ENCODE measurements at regions not wholly inside any gene's neighbourhood (a gene's known extent, or its start where the extent isn't known, plus 50 kb on each side); places are given as distances from the start of the nearest gene placed in this dataset.
A peak's percentile ranks its signal among the peaks of the same experiment; 100 is the strongest.

- intact Hi-C loops (cut with micrococcal nuclease): no loop called here
- Histone ChIP-seq H3K4me1 (no peaks in the 10 kb centered on the region), H3K27me3 (ENCODE audit: low read depth) (no peaks in the 10 kb centered on the region), H3K36me3 (no peaks in the 10 kb centered on the region), H3K9me3 (replicated peaks) (no peaks in the 10 kb centered on the region), H3K27ac (replicated peaks) (no peak overlapping the region), H3K4me3 (no peak overlapping the region)
- no peak for DNase-seq
- no peak for TF ChIP-seq CTCF (IDR thresholded peaks at IDR 0.05; ENCODE audit: borderline replicate concordance)
Measured at GRCh38 chr4:129565214-129565613, 469.3 kb downstream of the C4orf33 start.

GRCh38 chr4:129570326-129570725, 474.4 kb downstream of the C4orf33 start:
- Histone ChIP-seq H3K27me3 (ENCODE audit: low read depth) (no peaks in the 10 kb centered on the region), H3K9me3 (replicated peaks) (peaks cover 7% of the 10 kb centered on the region), H3K4me1 (no peaks in the 10 kb centered on the region), H3K27ac (replicated peaks) (no peak overlapping the region), H3K36me3 (no peaks in the 10 kb centered on the region), H3K4me3 (no peak overlapping the region)
- DNase-seq: no peak
- TF ChIP-seq CTCF (IDR thresholded peaks at IDR 0.05; ENCODE audit: borderline replicate concordance): no peak
- intact Hi-C loops (cut with micrococcal nuclease): no loop called here

DNA sequence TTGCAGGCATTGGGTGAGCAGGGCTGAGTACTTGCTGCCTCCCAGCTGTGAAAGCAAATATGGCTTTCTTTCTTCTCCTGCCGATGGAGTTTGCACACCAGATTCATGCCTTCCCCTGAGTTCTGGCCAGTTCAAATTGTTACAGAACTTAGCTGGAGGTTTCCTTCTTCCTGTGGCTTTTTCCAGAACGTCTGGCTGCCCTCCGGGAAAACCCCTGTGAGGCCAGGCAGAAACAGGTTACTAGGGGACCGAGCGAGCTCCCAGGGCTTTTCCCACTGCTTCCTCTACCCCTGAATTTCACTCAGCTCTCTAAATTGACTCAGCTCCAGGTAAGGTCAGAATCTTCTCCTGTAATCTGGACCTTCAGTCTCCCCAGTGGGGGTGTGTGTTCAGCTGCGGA, 482.4 kb downstream of the C4orf33 start:
- Histone ChIP-seq H3K4me1 (no peaks in the 10 kb centered on the region), H3K9me3 (replicated peaks) (peaks cover 7% of the 10 kb centered on the region), H3K27me3 (ENCODE audit: low read depth) (no peaks in the 10 kb centered on the region), H3K4me3 (no peak overlapping the region), H3K36me3 (no peaks in the 10 kb centered on the region), H3K27ac (replicated peaks) (no peak overlapping the region)
- intact Hi-C loops (cut with micrococcal nuclease): no loop called here
- DNase-seq: no peak
- no peak for TF ChIP-seq CTCF (IDR thresholded peaks at IDR 0.05; ENCODE audit: borderline replicate concordance)

GRCh38 chr4:129581305-129581704, 485.4 kb downstream of the C4orf33 start:
- H3K4me3 ChIP-seq: no peak overlapping the region
- no peaks in the 10 kb centered on the region for H3K36me3 ChIP-seq
- H3K4me1 ChIP-seq: no peaks in the 10 kb centered on the region
- H3K27ac ChIP-seq (replicated peaks): no peak overlapping the region
- H3K27me3 ChIP-seq (ENCODE audit: low read depth): no peaks in the 10 kb centered on the region
- H3K9me3 ChIP-seq (replicated peaks): peaks cover 21% of the 10 kb centered on the region
- DNase-seq: no peak
- intact Hi-C loops (cut with micrococcal nuclease): no loop called here
- no peak for TF ChIP-seq CTCF (IDR thresholded peaks at IDR 0.05; ENCODE audit: borderline replicate concordance)

DNA sequence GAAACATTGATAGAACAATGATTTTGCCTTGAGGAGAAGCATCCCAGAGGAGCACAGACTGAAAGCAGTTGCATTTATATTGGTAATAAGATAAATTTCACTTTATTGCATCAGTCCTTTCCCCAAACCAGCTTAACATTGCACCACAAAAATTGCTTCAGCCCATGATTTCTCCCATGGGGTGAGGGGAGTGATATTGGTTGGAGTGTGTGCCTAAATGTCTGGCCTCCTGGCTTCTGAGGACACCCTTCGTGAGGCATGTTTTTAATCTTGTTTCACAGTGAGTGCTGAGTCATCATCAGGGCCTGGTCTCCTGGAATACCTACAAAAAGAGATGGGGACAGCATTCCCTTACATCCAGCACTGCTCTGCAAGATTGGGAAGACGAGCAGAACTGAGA, 487.9 kb downstream of the C4orf33 start:
- no peak overlapping the region for H3K27ac ChIP-seq (replicated peaks)
- intact Hi-C loops (cut with micrococcal nuclease): no loop called here
- H3K4me1 ChIP-seq: no peaks in the 10 kb centered on the region
- H3K27me3 ChIP-seq (ENCODE audit: low read depth): no peaks in the 10 kb centered on the region
- peaks cover 27% of the 10 kb centered on the region for H3K9me3 ChIP-seq (replicated peaks)
- H3K4me3 ChIP-seq: no peak overlapping the region
- TF ChIP-seq CTCF (IDR thresholded peaks at IDR 0.05; ENCODE audit: borderline replicate concordance): no peak
- H3K36me3 ChIP-seq: no peaks in the 10 kb centered on the region
- peak; percentile 13 for DNase-seq

GRCh38 chr4:129598582-129598981, 502.6 kb downstream of the C4orf33 start:
- Histone ChIP-seq H3K9me3 (replicated peaks) (peaks cover 18% of the 10 kb centered on the region), H3K36me3 (no peaks in the 10 kb centered on the region), H3K27me3 (ENCODE audit: low read depth) (no peaks in the 10 kb centered on the region), H3K4me1 (no peaks in the 10 kb centered on the region), H3K4me3 (no peak overlapping the region), H3K27ac (replicated peaks) (no peak overlapping the region)
- intact Hi-C loops (cut with micrococcal nuclease): no loop called here
- no peak for TF ChIP-seq CTCF (IDR thresholded peaks at IDR 0.05; ENCODE audit: borderline replicate concordance)
- no peak for DNase-seq

Measured in left ventricle myocardium inferior (tissue), 1 donor.